ENCODE measurements at regions not wholly inside any gene's neighbourhood (a gene's known extent, or its start where the extent isn't known, plus 50 kb on each side); places are given as distances from the start of the nearest gene placed in this dataset.

DNA sequence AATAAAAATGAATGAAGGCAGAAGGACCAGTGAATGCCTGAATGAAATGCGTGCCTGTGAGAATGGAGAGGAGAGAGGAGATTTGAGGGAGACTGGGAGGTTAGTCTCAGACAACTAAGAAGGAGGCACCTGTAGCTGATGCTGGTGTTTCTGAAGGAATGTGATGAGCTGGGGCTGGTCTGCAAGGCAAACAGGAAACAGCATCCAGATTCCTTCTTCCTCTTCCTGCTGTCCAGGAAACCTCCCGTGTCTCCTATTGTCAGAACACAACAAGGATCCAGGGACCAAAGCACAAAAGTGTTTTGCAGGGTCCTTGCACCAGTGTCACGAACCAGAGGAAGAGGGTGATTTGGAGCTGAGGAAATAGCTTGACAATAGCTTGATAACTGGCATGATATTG, 50.4 kb upstream of the TAB2 start:
- DNase-seq (ENCODE audit: low read depth in 2 of 2, low spot score in 1 of 2) = no peak

DNA sequence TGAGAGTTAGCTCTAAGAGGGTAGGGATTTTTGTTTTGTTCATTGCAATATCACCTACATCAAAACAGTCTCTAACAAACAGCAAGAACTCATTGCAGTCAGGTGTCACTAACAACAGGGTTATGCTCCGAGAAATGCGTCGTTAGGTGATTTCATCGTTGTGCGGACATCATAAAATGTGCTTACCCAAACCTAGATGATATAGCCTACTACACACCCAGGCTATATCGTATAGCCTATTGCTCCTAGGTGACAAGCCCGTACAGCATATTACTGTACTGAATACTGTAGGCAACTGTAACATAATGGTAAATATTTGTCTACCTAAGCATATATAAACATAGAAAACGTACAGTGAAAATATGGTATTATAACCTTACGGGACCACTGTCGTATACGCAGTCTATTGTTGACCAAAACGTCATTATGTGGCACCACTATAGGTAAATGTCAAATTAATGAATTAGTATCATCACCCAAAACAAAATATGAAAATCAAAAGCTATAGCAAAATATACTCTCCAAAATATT, 49.9 kb upstream of the TAB2 start:
- DNase-seq (ENCODE audit: low read depth in 2 of 2, low spot score in 1 of 2) = no peak
